ENCODE measurements at regions not wholly inside any gene's neighbourhood (a gene's known extent, or its start where the extent isn't known, plus 50 kb on each side); places are given as distances from the start of the nearest gene placed in this dataset.

- Histone ChIP-seq H3K36me3 (ENCODE audit: insufficient read depth, insufficient read length, low read length) (no peaks in the 10 kb centered on the region), H3K4me3 (ENCODE audit: insufficient read length, low read depth) (no peak overlapping the region), H3K4me1 (ENCODE audit: insufficient read depth, insufficient read length) (peaks cover 6% of the 10 kb centered on the region), H3K9me3 (ENCODE audit: insufficient read depth, low read length) (no peaks in the 10 kb centered on the region), H3K27me3 (ENCODE audit: insufficient read depth, insufficient read length) (peaks cover 8% of the 10 kb centered on the region), H3K9ac (ENCODE audit: insufficient read length, low read depth) (no peak overlapping the region)
- TF ChIP-seq ZNF274 (IDR thresholded peaks at IDR 0.05; ENCODE audit: low read depth, low read length) (no peak), YY1 (IDR thresholded peaks at IDR 0.05; ENCODE audit: insufficient read depth, insufficient read length) (no peak), SUZ12 (IDR thresholded peaks at IDR 0.05; ENCODE audit: extremely low read depth, insufficient read depth, insufficient read length) (no peak)
- no peak for DNase-seq (ENCODE audit: low read depth, low spot score)
Observed at GRCh38 chr10:78737883-78738856, 330.6 kb upstream of the ZMIZ1 start.

- Histone ChIP-seq H3K9ac (ENCODE audit: insufficient read length, low read depth) (no peak overlapping the region), H3K4me3 (ENCODE audit: insufficient read length, low read depth) (no peak overlapping the region), H3K4me1 (ENCODE audit: insufficient read depth, insufficient read length) (peaks cover 8% of the 10 kb centered on the region), H3K36me3 (ENCODE audit: insufficient read depth, insufficient read length, low read length) (no peaks in the 10 kb centered on the region), H3K27me3 (ENCODE audit: insufficient read depth, insufficient read length) (peaks cover 8% of the 10 kb centered on the region), H3K9me3 (ENCODE audit: insufficient read depth, low read length) (no peaks in the 10 kb centered on the region)
- TF ChIP-seq ZNF274 (IDR thresholded peaks at IDR 0.05; ENCODE audit: low read depth, low read length) (no peak), YY1 (IDR thresholded peaks at IDR 0.05; ENCODE audit: insufficient read depth, insufficient read length) (no peak), SUZ12 (IDR thresholded peaks at IDR 0.05; ENCODE audit: extremely low read depth, insufficient read depth, insufficient read length) (no peak)
- no peak for DNase-seq (ENCODE audit: low read depth, low spot score)
Observed at GRCh38 chr10:78738861-78739260, 329.9 kb upstream of the ZMIZ1 start.

- H3K9ac ChIP-seq (ENCODE audit: insufficient read length, low read depth): no peak overlapping the region
- DNase-seq (ENCODE audit: low read depth, low spot score): no peak
- peaks cover 8% of the 10 kb centered on the region for H3K27me3 ChIP-seq (ENCODE audit: insufficient read depth, insufficient read length)
- peaks cover 8% of the 10 kb centered on the region for H3K4me1 ChIP-seq (ENCODE audit: insufficient read depth, insufficient read length)
- H3K9me3 ChIP-seq (ENCODE audit: insufficient read depth, low read length): no peaks in the 10 kb centered on the region
- H3K4me3 ChIP-seq (ENCODE audit: insufficient read length, low read depth): no peak overlapping the region
- TF ChIP-seq ZNF274 (IDR thresholded peaks at IDR 0.05; ENCODE audit: low read depth, low read length) (no peak), SUZ12 (IDR thresholded peaks at IDR 0.05; ENCODE audit: extremely low read depth, insufficient read depth, insufficient read length) (no peak), YY1 (IDR thresholded peaks at IDR 0.05; ENCODE audit: insufficient read depth, insufficient read length) (no peak)
- H3K36me3 ChIP-seq (ENCODE audit: insufficient read depth, insufficient read length, low read length): no peaks in the 10 kb centered on the region
Observed at GRCh38 chr10:78739444-78740053, 329.2 kb upstream of the ZMIZ1 start.

GRCh38 chr10:78740976-78741915 is 327.5 kb upstream of the ZMIZ1 start:
- DNase-seq (ENCODE audit: low read depth, low spot score): no peak
- Histone ChIP-seq H3K36me3 (ENCODE audit: insufficient read depth, insufficient read length, low read length) (no peaks in the 10 kb centered on the region), H3K27me3 (ENCODE audit: insufficient read depth, insufficient read length) (peaks cover 8% of the 10 kb centered on the region), H3K9ac (ENCODE audit: insufficient read length, low read depth) (no peak overlapping the region), H3K4me1 (ENCODE audit: insufficient read depth, insufficient read length) (peaks cover 17% of the 10 kb centered on the region), H3K9me3 (ENCODE audit: insufficient read depth, low read length) (no peaks in the 10 kb centered on the region), H3K4me3 (ENCODE audit: insufficient read length, low read depth) (no peak overlapping the region)
- TF ChIP-seq ZNF274 (IDR thresholded peaks at IDR 0.05; ENCODE audit: low read depth, low read length) (no peak), SUZ12 (IDR thresholded peaks at IDR 0.05; ENCODE audit: extremely low read depth, insufficient read depth, insufficient read length) (no peak), YY1 (IDR thresholded peaks at IDR 0.05; ENCODE audit: insufficient read depth, insufficient read length) (no peak)

GRCh38 chr10:78742406-78742729 is 326.4 kb upstream of the ZMIZ1 start:
- no peak for DNase-seq (ENCODE audit: low read depth, low spot score)
- TF ChIP-seq SUZ12 (IDR thresholded peaks at IDR 0.05; ENCODE audit: extremely low read depth, insufficient read depth, insufficient read length) (no peak), ZNF274 (IDR thresholded peaks at IDR 0.05; ENCODE audit: low read depth, low read length) (no peak), YY1 (IDR thresholded peaks at IDR 0.05; ENCODE audit: insufficient read depth, insufficient read length) (no peak)
- Histone ChIP-seq H3K4me3 (ENCODE audit: insufficient read length, low read depth) (no peak overlapping the region), H3K9me3 (ENCODE audit: insufficient read depth, low read length) (no peaks in the 10 kb centered on the region), H3K4me1 (ENCODE audit: insufficient read depth, insufficient read length) (peaks cover 20% of the 10 kb centered on the region), H3K36me3 (ENCODE audit: insufficient read depth, insufficient read length, low read length) (no peaks in the 10 kb centered on the region), H3K27me3 (ENCODE audit: insufficient read depth, insufficient read length) (peaks cover 8% of the 10 kb centered on the region), H3K9ac (ENCODE audit: insufficient read length, low read depth) (no peak overlapping the region)

GRCh38 chr10:78742730-78743615 is 325.8 kb upstream of the ZMIZ1 start:
- Histone ChIP-seq H3K4me3 (ENCODE audit: insufficient read length, low read depth) (no peak overlapping the region), H3K9me3 (ENCODE audit: insufficient read depth, low read length) (no peaks in the 10 kb centered on the region), H3K36me3 (ENCODE audit: insufficient read depth, insufficient read length, low read length) (no peaks in the 10 kb centered on the region), H3K4me1 (ENCODE audit: insufficient read depth, insufficient read length) (peaks cover 20% of the 10 kb centered on the region), H3K9ac (ENCODE audit: insufficient read length, low read depth) (peak overlapping the region; percentile 4), H3K27me3 (ENCODE audit: insufficient read depth, insufficient read length) (peaks cover 8% of the 10 kb centered on the region)
- DNase-seq (ENCODE audit: low read depth, low spot score): no peak
- no peak for TF ChIP-seq SUZ12 (IDR thresholded peaks at IDR 0.05; ENCODE audit: extremely low read depth, insufficient read depth, insufficient read length)
- no peak for TF ChIP-seq ZNF274 (IDR thresholded peaks at IDR 0.05; ENCODE audit: low read depth, low read length)
- TF ChIP-seq YY1 (IDR thresholded peaks at IDR 0.05; ENCODE audit: insufficient read depth, insufficient read length): no peak
